ENCODE measurements at regions not wholly inside any gene's neighbourhood (a gene's known extent, or its start where the extent isn't known, plus 50 kb on each side); places are given as distances from the start of the nearest gene placed in this dataset.

DNA sequence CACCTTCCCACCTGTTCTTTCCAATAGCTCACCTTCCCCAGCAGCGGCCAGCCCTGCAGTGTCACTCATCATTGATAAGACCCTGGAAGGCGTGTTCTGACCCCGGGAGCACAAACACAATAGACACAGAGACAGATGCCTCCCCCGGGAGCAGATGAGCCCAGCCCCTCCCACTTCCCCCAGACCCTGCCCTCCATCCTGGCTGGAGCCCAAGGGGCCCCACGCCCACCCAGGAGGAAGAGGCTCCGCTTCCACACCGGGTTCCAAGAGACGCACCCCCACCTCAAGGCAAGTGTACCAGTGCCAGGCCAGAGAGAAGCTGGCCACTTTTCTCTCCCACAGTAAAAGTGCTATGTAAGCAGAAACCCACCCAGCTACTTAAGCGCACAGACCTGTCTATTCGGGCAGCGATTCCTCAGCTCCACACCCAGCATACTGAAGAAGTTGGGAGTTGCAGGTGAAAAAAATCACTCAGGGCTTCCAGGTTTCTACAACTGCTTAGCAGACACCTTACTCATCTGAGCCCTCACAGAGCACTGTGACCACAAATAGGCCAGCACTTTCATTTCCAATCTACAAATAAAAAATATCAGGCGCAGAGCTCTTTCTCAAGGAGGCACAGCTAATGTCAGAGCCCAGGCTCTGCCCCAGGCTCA lies 93.4 kb upstream of the NXT1 start:
- TF ChIP-seq, protein P1, sequence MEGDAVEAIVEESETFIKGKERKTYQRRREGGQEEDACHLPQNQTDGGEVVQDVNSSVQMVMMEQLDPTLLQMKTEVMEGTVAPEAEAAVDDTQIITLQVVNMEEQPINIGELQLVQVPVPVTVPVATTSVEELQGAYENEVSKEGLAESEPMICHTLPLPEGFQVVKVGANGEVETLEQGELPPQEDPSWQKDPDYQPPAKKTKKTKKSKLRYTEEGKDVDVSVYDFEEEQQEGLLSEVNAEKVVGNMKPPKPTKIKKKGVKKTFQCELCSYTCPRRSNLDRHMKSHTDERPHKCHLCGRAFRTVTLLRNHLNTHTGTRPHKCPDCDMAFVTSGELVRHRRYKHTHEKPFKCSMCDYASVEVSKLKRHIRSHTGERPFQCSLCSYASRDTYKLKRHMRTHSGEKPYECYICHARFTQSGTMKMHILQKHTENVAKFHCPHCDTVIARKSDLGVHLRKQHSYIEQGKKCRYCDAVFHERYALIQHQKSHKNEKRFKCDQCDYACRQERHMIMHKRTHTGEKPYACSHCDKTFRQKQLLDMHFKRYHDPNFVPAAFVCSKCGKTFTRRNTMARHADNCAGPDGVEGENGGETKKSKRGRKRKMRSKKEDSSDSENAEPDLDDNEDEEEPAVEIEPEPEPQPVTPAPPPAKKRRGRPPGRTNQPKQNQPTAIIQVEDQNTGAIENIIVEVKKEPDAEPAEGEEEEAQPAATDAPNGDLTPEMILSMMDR (conservative IDR thresholded peaks at IDR 0.05 in 1 of 2, IDR thresholded peaks at IDR 0.05 in 1 of 2; ENCODE audit: extremely low read depth in 1 of 2, insufficient read depth in 1 of 2, low read depth in 1 of 2, low read length in 2 of 2): no peak
- TF ChIP-seq EZH2 (IDR thresholded peaks at IDR 0.05; ENCODE audit: borderline replicate concordance, low read length): no peak

Data from mammary epithelial cell (primary cell).